Transverse colon (tissue), 4 donors: ENCODE measurements at regions not wholly inside any gene's neighbourhood (a gene's known extent, or its start where the extent isn't known, plus 50 kb on each side); places are given as distances from the start of the nearest gene placed in this dataset.

Experiments
- DNase-seq: peaks from one replicate; pipeline ENCODE4 v3.0.0-alpha.2; 2019
- H3K27ac ChIP-seq, 4 donors: fragments of 200-600 bp; sonication (generic); 2 replicates each; pipeline ENCODE4 v1.5.1; 2016 to 2018; ENCODE audit warnings: inconsistent platforms in 4 of 4
- H3K27me3 ChIP-seq: fragments of 200-600 bp; sonication (generic); 2 replicates; pipeline ENCODE4 v1.5.1; 2017; ENCODE audit warnings: inconsistent platforms
- H3K36me3 ChIP-seq, 4 donors: fragments of 200-600 bp; sonication (generic); 2 replicates each; pipeline ENCODE4 v1.5.1; 2017 to 2019; ENCODE audit warnings: inconsistent platforms in 4 of 4
- H3K4me1 ChIP-seq, 4 donors: fragments of 200-600 bp; sonication (generic); 2 replicates each; pipeline ENCODE4 v1.5.1; 2017 to 2020; ENCODE audit warnings: inconsistent platforms in 4 of 4
- H3K4me3 ChIP-seq, 4 donors: fragments of 200-600 bp; sonication (generic); 1 replicate in 1 of 4; 2 replicates in 3 of 4; pipeline versions ENCODE4 v1.5.1 to v1.6.1; 2017 to 2019; ENCODE audit warnings: inconsistent platforms in 4 of 4
- H3K9me3 ChIP-seq, 2 donors: fragments of 200-600 bp; sonication (generic); 2 replicates each; pipeline ENCODE4 v1.5.1; 2017 to 2019; ENCODE audit warnings: inconsistent platforms in 2 of 2
- EP300 ChIP-seq: sonication (generic); formaldehyde crosslinking; IDR thresholded peaks from one replicate; pipeline ENCODE4 v1.6.1; 2017; ENCODE audit warnings: antibody characterized with exemption, low read depth
- POLR2A ChIP-seq: fragments of 450-650 bp; IDR thresholded peaks from one replicate; pipeline ENCODE4 v1.6.1; 2016; ENCODE audit warnings: antibody characterized with exemption, mild to moderate bottlenecking, moderate library complexity
- POLR2AphosphoS5 ChIP-seq, 3 donors: sonication (generic); formaldehyde crosslinking; IDR thresholded peaks; one replicate each; pipeline ENCODE4 v1.6.1; 2016; ENCODE audit warnings: antibody characterized with exemption in 3 of 3
- WGBS, 2 donors: methylation state at CpG; one replicate each; pipeline ENCODE4 v1.1.5; 2018; ENCODE audit warnings: low coverage in 1 of 2; 5-methylcytosine and 5-hydroxymethylcytosine counted together
- in situ Hi-C, 4 donors: fragments of 200-750 bp; cut with MboI; loops; one replicate each; pipeline versions ENCODE4 v1.15.0 to v1.15.1; 2017; ENCODE audit warnings: low sequenced_read_pairs in 3 of 4, low pct_ligation_motif_present in 1 of 4, low pct_unique_long_range_greater_than_20kb in 1 of 4
- intact Hi-C: fragments of 100-400 bp; cut with DNase I; formaldehyde crosslinking; loops from one replicate; pipeline ENCODE4 v1.15.1; 2023; ENCODE audit warnings: low total_unique reads
- TF ChIP-seq, protein P1 (sequence below), 5 experiments: fragments of 200-600 bp in 3 of 5; fragments of 450-650 bp in 2 of 5; sonication (generic) in 3 of 5; IDR thresholded peaks; 1 replicate in 2 of 5; 2 replicates in 3 of 5; pipeline ENCODE4 v1.5.1; 2016 to 2017; ENCODE audit warnings: antibody characterized with exemption in 5 of 5, inconsistent platforms in 3 of 5, mild to moderate bottlenecking in 2 of 5, moderate library complexity in 1 of 5

GRCh38 chr11:105268404-105269062 lies 129.0 kb upstream of the CARD18 start:
- in situ Hi-C loops = no loop called here
- DNase-seq = no peak
- intact Hi-C loops = no loop called here
- no peak overlapping the region for H3K27ac ChIP-seq
- H3K27me3 ChIP-seq = no peaks in the 10 kb centered on the region
- no peaks in the 10 kb centered on the region for H3K36me3 ChIP-seq
- no peaks in the 10 kb centered on the region for H3K4me1 ChIP-seq
- WGBS, 2 donors = 78 to 82% methylated on average over 9 of the region's 9 CpGs
- no peaks in the 10 kb centered on the region for H3K9me3 ChIP-seq
- TF ChIP-seq, protein P1, sequence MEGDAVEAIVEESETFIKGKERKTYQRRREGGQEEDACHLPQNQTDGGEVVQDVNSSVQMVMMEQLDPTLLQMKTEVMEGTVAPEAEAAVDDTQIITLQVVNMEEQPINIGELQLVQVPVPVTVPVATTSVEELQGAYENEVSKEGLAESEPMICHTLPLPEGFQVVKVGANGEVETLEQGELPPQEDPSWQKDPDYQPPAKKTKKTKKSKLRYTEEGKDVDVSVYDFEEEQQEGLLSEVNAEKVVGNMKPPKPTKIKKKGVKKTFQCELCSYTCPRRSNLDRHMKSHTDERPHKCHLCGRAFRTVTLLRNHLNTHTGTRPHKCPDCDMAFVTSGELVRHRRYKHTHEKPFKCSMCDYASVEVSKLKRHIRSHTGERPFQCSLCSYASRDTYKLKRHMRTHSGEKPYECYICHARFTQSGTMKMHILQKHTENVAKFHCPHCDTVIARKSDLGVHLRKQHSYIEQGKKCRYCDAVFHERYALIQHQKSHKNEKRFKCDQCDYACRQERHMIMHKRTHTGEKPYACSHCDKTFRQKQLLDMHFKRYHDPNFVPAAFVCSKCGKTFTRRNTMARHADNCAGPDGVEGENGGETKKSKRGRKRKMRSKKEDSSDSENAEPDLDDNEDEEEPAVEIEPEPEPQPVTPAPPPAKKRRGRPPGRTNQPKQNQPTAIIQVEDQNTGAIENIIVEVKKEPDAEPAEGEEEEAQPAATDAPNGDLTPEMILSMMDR (IDR thresholded peaks at IDR 0.05) = no peak
- TF ChIP-seq POLR2AphosphoS5 (IDR thresholded peaks at IDR 0.05) (no peak), EP300 (no peak), POLR2A (no peak)
- H3K4me3 ChIP-seq = no peak overlapping the region

DNA sequence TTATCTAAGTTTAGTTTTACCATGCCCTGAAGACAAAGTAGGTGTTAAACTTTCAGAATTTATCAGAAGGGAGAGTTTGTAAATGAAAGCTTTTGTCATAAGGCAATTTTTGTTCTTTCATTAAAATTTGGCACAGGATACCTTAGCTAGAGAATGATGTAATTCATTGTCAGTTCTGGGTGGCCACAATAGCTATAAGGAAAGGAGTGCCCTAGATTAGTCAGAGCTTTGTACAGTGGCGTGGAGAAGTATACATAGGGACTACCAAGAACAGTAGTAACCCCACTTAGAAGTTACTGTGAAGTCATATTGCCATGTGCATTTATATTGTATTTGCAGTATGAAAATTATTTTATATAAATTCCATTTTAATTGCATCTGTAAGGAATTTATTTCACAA lies 126.3 kb upstream of the CARD18 start:
- Histone ChIP-seq H3K4me1 (no peaks in the 10 kb centered on the region), H3K4me3 (no peak overlapping the region), H3K27ac (no peak overlapping the region), H3K27me3 (no peaks in the 10 kb centered on the region), H3K9me3 (no peaks in the 10 kb centered on the region), H3K36me3 (no peaks in the 10 kb centered on the region)
- in situ Hi-C loops = no loop called here
- no peak for DNase-seq
- TF ChIP-seq POLR2A = no peak
- TF ChIP-seq POLR2AphosphoS5 (IDR thresholded peaks at IDR 0.05) = no peak
- TF ChIP-seq, protein P1 (IDR thresholded peaks at IDR 0.05) = no peak
- no peak for TF ChIP-seq EP300
- intact Hi-C loops = no loop called here
- WGBS, 2 donors = 27 to 47% methylated on average over 1 of the region's 1 CpG

DNA sequence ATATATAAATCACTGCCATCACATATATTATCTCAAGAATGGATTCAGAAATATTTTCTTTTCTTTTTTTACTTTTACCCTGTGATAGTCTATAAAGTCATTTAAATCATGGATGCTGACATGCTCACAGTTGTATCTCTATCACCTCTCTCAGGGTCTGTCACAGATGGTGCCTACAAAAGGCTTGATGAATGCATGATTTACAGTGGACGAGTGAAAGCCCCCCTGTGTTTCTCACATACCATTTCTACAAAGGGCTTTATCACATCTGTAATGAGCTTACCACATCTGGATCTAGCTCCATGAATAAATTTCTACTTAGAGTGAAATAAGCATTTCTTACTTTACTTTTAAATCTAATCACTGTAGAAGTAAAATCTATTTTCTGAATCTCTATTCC lies 121.4 kb upstream of the CARD18 start:
- Histone ChIP-seq H3K9me3 (no peaks in the 10 kb centered on the region), H3K36me3 (no peaks in the 10 kb centered on the region), H3K27me3 (no peaks in the 10 kb centered on the region), H3K4me3 (no peak overlapping the region), H3K27ac (no peak overlapping the region), H3K4me1 (no peaks in the 10 kb centered on the region)
- intact Hi-C loops (no loop called here), in situ Hi-C loops (no loop called here)
- WGBS, 2 donors = 73 to 100% methylated on average over 1 of the region's 1 CpG
- DNase-seq = no peak
- TF ChIP-seq POLR2A = no peak
- TF ChIP-seq, protein P1 (IDR thresholded peaks at IDR 0.05) = no peak
- TF ChIP-seq POLR2AphosphoS5 (IDR thresholded peaks at IDR 0.05) = no peak
- no peak for TF ChIP-seq EP300

GRCh38 chr11:105245781-105246315 lies 106.3 kb upstream of the CARD18 start:
- WGBS, 2 donors = 85 to 100% methylated on average over 3 of the region's 3 CpGs
- no peak overlapping the region for H3K4me3 ChIP-seq
- no peak for TF ChIP-seq EP300
- H3K27ac ChIP-seq = no peak overlapping the region
- no peaks in the 10 kb centered on the region for H3K4me1 ChIP-seq
- intact Hi-C loops (no loop called here), in situ Hi-C loops (no loop called here)
- no peaks in the 10 kb centered on the region for H3K9me3 ChIP-seq
- DNase-seq = no peak
- no peaks in the 10 kb centered on the region for H3K27me3 ChIP-seq
- H3K36me3 ChIP-seq = no peaks in the 10 kb centered on the region
